GM23338 (cell line): ENCODE measurements at regions not wholly inside any gene's neighbourhood (a gene's known extent, or its start where the extent isn't known, plus 50 kb on each side); places are given as distances from the start of the nearest gene placed in this dataset.

ENCODE experiments used
- ATAC-seq: fragments of 200-7000 bp; cut with Tn5 transposase; 3 replicates; pipeline ENCODE4 v1.9.1; 2020
- DNase-seq: peaks from one replicate; pipeline ENCODE4 v3.0.0-alpha.2; 2015; ENCODE audit warnings: low spot score
- H2AFZ ChIP-seq: fragments of 200-600 bp; sonication (generic); 2 replicates; pipeline ENCODE4 v1.8.0; 2016; ENCODE audit warnings: antibody characterized with exemption, mild to moderate bottlenecking, moderate library complexity
- H3F3A ChIP-seq: fragments of 200-600 bp; sonication (generic); replicated peaks from 2 replicates; pipeline ENCODE4 v1.8.0; 2017; ENCODE audit warnings: antibody characterized with exemption, mixed run types, low read depth
- H3K27ac ChIP-seq: fragments of 200-600 bp; sonication (generic); 2 replicates; pipeline ENCODE4 v1.6.1; 2016; ENCODE audit warnings: low read depth
- H3K27me3 ChIP-seq: fragments of 200-600 bp; sonication (generic); 2 replicates; pipeline ENCODE4 v1.8.0; 2016; ENCODE audit warnings: mild to moderate bottlenecking, mixed run types, moderate library complexity; ENCODE audit not compliant: insufficient read depth
- H3K36me3 ChIP-seq: fragments of 200-600 bp; sonication (generic); 2 replicates; pipeline ENCODE4 v1.8.0; 2016; ENCODE audit warnings: mild to moderate bottlenecking; ENCODE audit not compliant: insufficient read depth
- H3K4me1 ChIP-seq: fragments of 200-600 bp; sonication (generic); 2 replicates; pipeline ENCODE4 v1.8.0; 2016; ENCODE audit warnings: mild to moderate bottlenecking, moderate library complexity; ENCODE audit not compliant: insufficient read depth
- H3K4me2 ChIP-seq: fragments of 200-600 bp; sonication (generic); 2 replicates; pipeline ENCODE4 v1.7.1; 2017; ENCODE audit warnings: mixed run types
- H3K4me3 ChIP-seq: fragments of 200-600 bp; sonication (generic); 2 replicates; pipeline ENCODE4 v1.6.1; 2016; ENCODE audit warnings: mixed run types
- H3K79me2 ChIP-seq: fragments of 200-600 bp; sonication (generic); replicated peaks from 2 replicates; pipeline ENCODE4 v1.8.0; 2017; ENCODE audit warnings: mild to moderate bottlenecking; ENCODE audit not compliant: insufficient read depth
- H3K9me2 ChIP-seq: fragments of 200-600 bp; sonication (generic); 2 replicates; pipeline ENCODE4 v1.8.0; 2017; ENCODE audit not compliant: insufficient read depth
- H4K20me1 ChIP-seq: fragments of 200-600 bp; sonication (generic); replicated peaks from 2 replicates; pipeline ENCODE4 v1.8.0; 2017; ENCODE audit warnings: mild to moderate bottlenecking; ENCODE audit not compliant: insufficient read depth
- H3K27ac Mint-ChIP-seq: 2 replicates; pipeline ENCODE4 v1.8.0; 2020; ENCODE audit warnings: inconsistent platforms, mild to moderate bottlenecking, moderate library complexity, mixed read lengths
- H3K27me3 Mint-ChIP-seq: 3 replicates; pipeline ENCODE4 v1.8.0; 2022; ENCODE audit warnings: low read depth, mild to moderate bottlenecking, moderate library complexity, mixed read lengths, inconsistent platforms; ENCODE audit not compliant: insufficient read depth, poor library complexity
- H3K36me3 Mint-ChIP-seq: 3 replicates; pipeline ENCODE4 v1.8.0; 2021; ENCODE audit warnings: low read depth, mild to moderate bottlenecking, inconsistent platforms, moderate library complexity, mixed read lengths
- H3K4me1 Mint-ChIP-seq: 3 replicates; pipeline ENCODE4 v1.8.0; 2020; ENCODE audit warnings: mild to moderate bottlenecking, inconsistent platforms, mixed read lengths
- H3K4me3 Mint-ChIP-seq: 3 replicates; pipeline ENCODE4 v1.8.0; 2021; ENCODE audit warnings: moderate library complexity, mild to moderate bottlenecking, inconsistent platforms, mixed read lengths
- H3K9me3 Mint-ChIP-seq: 3 replicates; pipeline ENCODE4 v1.8.0; 2020; ENCODE audit warnings: moderate library complexity, mild to moderate bottlenecking, inconsistent platforms, mixed read lengths
- EZH2phosphoT487 ChIP-seq: fragments of 200-600 bp; sonication (generic); IDR thresholded peaks from one replicate; pipeline ENCODE4 v1.8.1; 2018; ENCODE audit warnings: antibody characterized with exemption; ENCODE audit not compliant: unreplicated experiment
- JUNB ChIP-seq: IDR thresholded peaks from one replicate; pipeline ENCODE4 v1.6.1; 2016; ENCODE audit warnings: antibody characterized with exemption; ENCODE audit not compliant: unreplicated experiment
- NANOG ChIP-seq: IDR thresholded peaks from 2 replicates; pipeline ENCODE4 v1.6.1; 2016; ENCODE audit warnings: antibody characterized with exemption, borderline replicate concordance
- REST ChIP-seq: IDR thresholded peaks from one replicate; pipeline ENCODE4 v1.6.1; 2018; ENCODE audit warnings: antibody characterized with exemption; ENCODE audit not compliant: unreplicated experiment
- ZNF114 ChIP-seq: fragments of 250-450 bp; sonication (Bioruptor Pico); IDR thresholded peaks from 2 replicates; pipeline ENCODE4 v1.5.0; 2020; ENCODE audit warnings: mild to moderate bottlenecking, moderate library complexity
- ZNF331 ChIP-seq: fragments of 250-450 bp; sonication (Bioruptor Pico); IDR thresholded peaks from 2 replicates; pipeline ENCODE4 v1.5.0; 2020; ENCODE audit warnings: low read depth, mild to moderate bottlenecking, moderate library complexity
- TF ChIP-seq, protein P1 (sequence below): fragments of 250-450 bp; sonication (Bioruptor Pico); IDR thresholded peaks from 2 replicates; pipeline ENCODE4 v1.5.0; 2020; ENCODE audit warnings: mild to moderate bottlenecking, moderate library complexity
- TF ChIP-seq, protein P2 (sequence below), 2 experiments: fragments of 200-600 bp in 1 of 2; sonication (generic) in 1 of 2; conservative IDR thresholded peaks; 2 replicates each; pipeline versions ENCODE4 v1.5.1 to v1.6.1; 2016 to 2017; ENCODE audit warnings: antibody characterized with exemption in 2 of 2, low read depth in 2 of 2, mild to moderate bottlenecking in 2 of 2, moderate library complexity in 1 of 2

GRCh38 chr10:53130337-53130736 lies 357.8 kb upstream of the MBL2 start (continued):
- TF ChIP-seq, protein P1, sequence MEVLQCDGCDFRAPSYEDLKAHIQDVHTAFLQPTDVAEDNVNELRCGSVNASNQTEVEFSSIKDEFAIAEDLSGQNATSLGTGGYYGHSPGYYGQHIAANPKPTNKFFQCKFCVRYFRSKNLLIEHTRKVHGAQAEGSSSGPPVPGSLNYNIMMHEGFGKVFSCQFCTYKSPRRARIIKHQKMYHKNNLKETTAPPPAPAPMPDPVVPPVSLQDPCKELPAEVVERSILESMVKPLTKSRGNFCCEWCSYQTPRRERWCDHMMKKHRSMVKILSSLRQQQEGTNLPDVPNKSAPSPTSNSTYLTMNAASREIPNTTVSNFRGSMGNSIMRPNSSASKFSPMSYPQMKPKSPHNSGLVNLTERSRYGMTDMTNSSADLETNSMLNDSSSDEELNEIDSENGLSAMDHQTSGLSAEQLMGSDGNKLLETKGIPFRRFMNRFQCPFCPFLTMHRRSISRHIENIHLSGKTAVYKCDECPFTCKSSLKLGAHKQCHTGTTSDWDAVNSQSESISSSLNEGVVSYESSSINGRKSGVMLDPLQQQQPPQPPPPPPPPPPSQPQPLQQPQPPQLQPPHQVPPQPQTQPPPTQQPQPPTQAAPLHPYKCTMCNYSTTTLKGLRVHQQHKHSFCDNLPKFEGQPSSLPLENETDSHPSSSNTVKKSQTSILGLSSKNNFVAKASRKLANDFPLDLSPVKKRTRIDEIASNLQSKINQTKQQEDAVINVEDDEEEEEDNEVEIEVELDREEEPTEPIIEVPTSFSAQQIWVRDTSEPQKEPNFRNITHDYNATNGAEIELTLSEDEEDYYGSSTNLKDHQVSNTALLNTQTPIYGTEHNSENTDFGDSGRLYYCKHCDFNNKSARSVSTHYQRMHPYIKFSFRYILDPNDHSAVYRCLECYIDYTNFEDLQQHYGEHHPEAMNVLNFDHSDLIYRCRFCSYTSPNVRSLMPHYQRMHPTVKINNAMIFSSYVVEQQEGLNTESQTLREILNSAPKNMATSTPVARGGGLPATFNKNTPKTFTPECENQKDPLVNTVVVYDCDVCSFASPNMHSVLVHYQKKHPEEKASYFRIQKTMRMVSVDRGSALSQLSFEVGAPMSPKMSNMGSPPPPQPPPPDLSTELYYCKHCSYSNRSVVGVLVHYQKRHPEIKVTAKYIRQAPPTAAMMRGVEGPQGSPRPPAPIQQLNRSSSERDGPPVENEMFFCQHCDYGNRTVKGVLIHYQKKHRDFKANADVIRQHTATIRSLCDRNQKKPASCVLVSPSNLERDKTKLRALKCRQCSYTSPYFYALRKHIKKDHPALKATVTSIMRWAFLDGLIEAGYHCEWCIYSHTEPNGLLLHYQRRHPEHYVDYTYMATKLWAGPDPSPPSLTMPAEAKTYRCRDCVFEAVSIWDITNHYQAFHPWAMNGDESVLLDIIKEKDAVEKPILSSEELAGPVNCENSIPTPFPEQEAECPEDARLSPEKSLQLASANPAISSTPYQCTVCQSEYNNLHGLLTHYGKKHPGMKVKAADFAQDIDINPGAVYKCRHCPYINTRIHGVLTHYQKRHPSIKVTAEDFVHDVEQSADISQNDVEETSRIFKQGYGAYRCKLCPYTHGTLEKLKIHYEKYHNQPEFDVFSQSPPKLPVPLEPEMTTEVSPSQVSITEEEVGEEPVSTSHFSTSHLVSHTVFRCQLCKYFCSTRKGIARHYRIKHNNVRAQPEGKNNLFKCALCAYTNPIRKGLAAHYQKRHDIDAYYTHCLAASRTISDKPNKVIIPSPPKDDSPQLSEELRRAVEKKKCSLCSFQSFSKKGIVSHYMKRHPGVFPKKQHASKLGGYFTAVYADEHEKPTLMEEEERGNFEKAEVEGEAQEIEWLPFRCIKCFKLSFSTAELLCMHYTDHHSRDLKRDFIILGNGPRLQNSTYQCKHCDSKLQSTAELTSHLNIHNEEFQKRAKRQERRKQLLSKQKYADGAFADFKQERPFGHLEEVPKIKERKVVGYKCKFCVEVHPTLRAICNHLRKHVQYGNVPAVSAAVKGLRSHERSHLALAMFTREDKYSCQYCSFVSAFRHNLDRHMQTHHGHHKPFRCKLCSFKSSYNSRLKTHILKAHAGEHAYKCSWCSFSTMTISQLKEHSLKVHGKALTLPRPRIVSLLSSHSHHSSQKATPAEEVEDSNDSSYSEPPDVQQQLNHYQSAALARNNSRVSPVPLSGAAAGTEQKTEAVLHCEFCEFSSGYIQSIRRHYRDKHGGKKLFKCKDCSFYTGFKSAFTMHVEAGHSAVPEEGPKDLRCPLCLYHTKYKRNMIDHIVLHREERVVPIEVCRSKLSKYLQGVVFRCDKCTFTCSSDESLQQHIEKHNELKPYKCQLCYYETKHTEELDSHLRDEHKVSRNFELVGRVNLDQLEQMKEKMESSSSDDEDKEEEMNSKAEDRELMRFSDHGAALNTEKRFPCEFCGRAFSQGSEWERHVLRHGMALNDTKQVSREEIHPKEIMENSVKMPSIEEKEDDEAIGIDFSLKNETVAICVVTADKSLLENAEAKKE: no peak
- TF ChIP-seq ZNF331 (CRISPR knock-in tag): no peak
- no peak for TF ChIP-seq REST
- TF ChIP-seq ZNF114 (CRISPR knock-in tag): no peak

- H3K27ac Mint-ChIP-seq: no peak overlapping the region
- no peak overlapping the region for H3K27ac ChIP-seq
- no peaks in the 10 kb centered on the region for H4K20me1 ChIP-seq
- H3K4me3 Mint-ChIP-seq: no peak overlapping the region
- DNase-seq (no peak), ATAC-seq (no peak)
- H2AFZ ChIP-seq: no peak overlapping the region
- H3K9me2 ChIP-seq: no peaks in the 10 kb centered on the region
- no peaks in the 10 kb centered on the region for H3K36me3 ChIP-seq
- H3K4me1 Mint-ChIP-seq: no peaks in the 10 kb centered on the region
- no peaks in the 10 kb centered on the region for H3K79me2 ChIP-seq
- H3K4me3 ChIP-seq: no peak overlapping the region
- no peaks in the 10 kb centered on the region; the same call in 2 of the 3 replicates for H3K9me3 Mint-ChIP-seq
- no peak overlapping the region for H3K4me2 ChIP-seq
- H3K4me1 ChIP-seq: no peaks in the 10 kb centered on the region
- H3K27me3 ChIP-seq: no peaks in the 10 kb centered on the region
- H3K27me3 Mint-ChIP-seq: peaks cover 4% of the 10 kb centered on the region
- H3K36me3 Mint-ChIP-seq: no peaks in the 10 kb centered on the region
- no peaks in the 10 kb centered on the region for H3F3A ChIP-seq
- TF ChIP-seq NANOG (no peak), EZH2phosphoT487 (no peak), JUNB (no peak)
- TF ChIP-seq, protein P2, sequence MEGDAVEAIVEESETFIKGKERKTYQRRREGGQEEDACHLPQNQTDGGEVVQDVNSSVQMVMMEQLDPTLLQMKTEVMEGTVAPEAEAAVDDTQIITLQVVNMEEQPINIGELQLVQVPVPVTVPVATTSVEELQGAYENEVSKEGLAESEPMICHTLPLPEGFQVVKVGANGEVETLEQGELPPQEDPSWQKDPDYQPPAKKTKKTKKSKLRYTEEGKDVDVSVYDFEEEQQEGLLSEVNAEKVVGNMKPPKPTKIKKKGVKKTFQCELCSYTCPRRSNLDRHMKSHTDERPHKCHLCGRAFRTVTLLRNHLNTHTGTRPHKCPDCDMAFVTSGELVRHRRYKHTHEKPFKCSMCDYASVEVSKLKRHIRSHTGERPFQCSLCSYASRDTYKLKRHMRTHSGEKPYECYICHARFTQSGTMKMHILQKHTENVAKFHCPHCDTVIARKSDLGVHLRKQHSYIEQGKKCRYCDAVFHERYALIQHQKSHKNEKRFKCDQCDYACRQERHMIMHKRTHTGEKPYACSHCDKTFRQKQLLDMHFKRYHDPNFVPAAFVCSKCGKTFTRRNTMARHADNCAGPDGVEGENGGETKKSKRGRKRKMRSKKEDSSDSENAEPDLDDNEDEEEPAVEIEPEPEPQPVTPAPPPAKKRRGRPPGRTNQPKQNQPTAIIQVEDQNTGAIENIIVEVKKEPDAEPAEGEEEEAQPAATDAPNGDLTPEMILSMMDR (conservative IDR thresholded peaks at IDR 0.05; ENCODE audit: low read depth in 2 of 2): no peak
Observed at GRCh38 chr10:53127686-53128085, 355.1 kb upstream of the MBL2 start.
